Peyer's patch (tissue), 4 donors: ENCODE measurements at regions not wholly inside any gene's neighbourhood (a gene's known extent, or its start where the extent isn't known, plus 50 kb on each side); places are given as distances from the start of the nearest gene placed in this dataset.

ENCODE experiments used
- DNase-seq, 3 donors: peaks; one replicate each; pipeline ENCODE4 v3.0.0-alpha.2; 2017 to 2019
- H3K27ac ChIP-seq, 4 donors: fragments of 200-600 bp; sonication (generic); one replicate each; pipeline ENCODE4 v1.5.1; 2016 to 2019
- H3K27me3 ChIP-seq, 2 donors: fragments of 200-600 bp; sonication (generic); one replicate each; pipeline ENCODE4 v1.5.1; 2019
- H3K36me3 ChIP-seq, 3 donors: fragments of 200-600 bp; sonication (generic); one replicate each; pipeline ENCODE4 v1.5.1; 2016 to 2019
- H3K4me1 ChIP-seq, 4 donors: fragments of 200-600 bp; sonication (generic); one replicate each; pipeline ENCODE4 v1.5.1; 2016 to 2019
- H3K4me3 ChIP-seq, 4 donors: fragments of 200-600 bp; sonication (generic); 1 replicate in 3 of 4; 2 replicates in 1 of 4; pipeline ENCODE4 v1.5.1; 2016 to 2019; ENCODE audit warnings: mild to moderate bottlenecking in 1 of 4
- H3K9me3 ChIP-seq, 4 donors: fragments of 200-600 bp; sonication (generic); one replicate each; pipeline ENCODE4 v1.5.1; 2016 to 2019; ENCODE audit warnings: mild to moderate bottlenecking in 1 of 4
- POLR2A ChIP-seq, 2 donors: fragments of 450-650 bp; IDR thresholded peaks; one replicate each; pipeline ENCODE4 v1.5.1; 2017; ENCODE audit warnings: antibody characterized with exemption in 2 of 2, mild to moderate bottlenecking in 2 of 2, moderate library complexity in 2 of 2
- TF ChIP-seq, protein P1 (sequence below), 6 experiments: fragments of 450-650 bp in 4 of 6; fragments of 200-600 bp in 2 of 6; sonication (generic) in 1 of 6; IDR thresholded peaks; one replicate each; pipeline ENCODE4 v1.5.1; 2017 to 2019; ENCODE audit warnings: antibody characterized with exemption in 6 of 6, mild to moderate bottlenecking in 3 of 6, moderate library complexity in 1 of 6

DNA sequence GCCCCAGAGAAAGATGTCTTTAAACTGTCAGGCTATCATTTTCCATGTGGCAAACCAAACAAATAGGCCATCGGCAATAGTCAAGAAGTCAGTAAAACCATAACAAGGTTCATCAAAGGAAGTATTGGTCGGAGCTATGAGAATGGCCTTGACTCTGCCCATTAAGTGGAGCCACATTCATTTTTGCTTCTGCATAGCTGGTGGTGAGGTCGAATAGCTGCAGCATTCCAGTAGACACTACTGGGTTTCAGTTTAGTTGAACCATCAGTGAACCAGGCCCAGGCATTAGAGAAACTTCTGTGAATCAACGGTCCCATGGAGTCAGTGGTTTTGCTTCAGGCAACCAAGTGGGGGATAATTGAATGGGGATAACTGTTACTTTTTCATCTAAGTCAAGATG, 92.0 kb upstream of the MED14 start:
- Histone ChIP-seq H3K27ac (peak overlapping the region in 1 of 4 donors; percentile 35), H3K9me3 (no peaks in the 10 kb centered on the region), H3K4me1 (no peaks in the 10 kb centered on the region), H3K36me3 (no peaks in the 10 kb centered on the region), H3K4me3 (no peak overlapping the region), H3K27me3 (no peaks in the 10 kb centered on the region)
- TF ChIP-seq POLR2A (IDR thresholded peaks at IDR 0.05) = no peak
- TF ChIP-seq, protein P1, sequence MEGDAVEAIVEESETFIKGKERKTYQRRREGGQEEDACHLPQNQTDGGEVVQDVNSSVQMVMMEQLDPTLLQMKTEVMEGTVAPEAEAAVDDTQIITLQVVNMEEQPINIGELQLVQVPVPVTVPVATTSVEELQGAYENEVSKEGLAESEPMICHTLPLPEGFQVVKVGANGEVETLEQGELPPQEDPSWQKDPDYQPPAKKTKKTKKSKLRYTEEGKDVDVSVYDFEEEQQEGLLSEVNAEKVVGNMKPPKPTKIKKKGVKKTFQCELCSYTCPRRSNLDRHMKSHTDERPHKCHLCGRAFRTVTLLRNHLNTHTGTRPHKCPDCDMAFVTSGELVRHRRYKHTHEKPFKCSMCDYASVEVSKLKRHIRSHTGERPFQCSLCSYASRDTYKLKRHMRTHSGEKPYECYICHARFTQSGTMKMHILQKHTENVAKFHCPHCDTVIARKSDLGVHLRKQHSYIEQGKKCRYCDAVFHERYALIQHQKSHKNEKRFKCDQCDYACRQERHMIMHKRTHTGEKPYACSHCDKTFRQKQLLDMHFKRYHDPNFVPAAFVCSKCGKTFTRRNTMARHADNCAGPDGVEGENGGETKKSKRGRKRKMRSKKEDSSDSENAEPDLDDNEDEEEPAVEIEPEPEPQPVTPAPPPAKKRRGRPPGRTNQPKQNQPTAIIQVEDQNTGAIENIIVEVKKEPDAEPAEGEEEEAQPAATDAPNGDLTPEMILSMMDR (IDR thresholded peaks at IDR 0.05) = no peak
- no peak for DNase-seq

GRCh38 chrX:40831750-40832149, 96.4 kb upstream of the MED14 start:
- no peak overlapping the region for H3K4me3 ChIP-seq
- no peak for TF ChIP-seq POLR2A (IDR thresholded peaks at IDR 0.05)
- TF ChIP-seq, protein P1 (IDR thresholded peaks at IDR 0.05) = no peak
- H3K27me3 ChIP-seq = no peaks in the 10 kb centered on the region
- DNase-seq = no peak
- H3K36me3 ChIP-seq = no peaks in the 10 kb centered on the region
- H3K27ac ChIP-seq = no peak overlapping the region
- H3K9me3 ChIP-seq = no peaks in the 10 kb centered on the region
- H3K4me1 ChIP-seq = no peaks in the 10 kb centered on the region

- no peak overlapping the region for H3K4me3 ChIP-seq
- H3K27me3 ChIP-seq = no peaks in the 10 kb centered on the region
- TF ChIP-seq POLR2A (IDR thresholded peaks at IDR 0.05) = no peak
- TF ChIP-seq, protein P1 (IDR thresholded peaks at IDR 0.05) = no peak
- no peaks in the 10 kb centered on the region for H3K9me3 ChIP-seq
- no peak for DNase-seq
- no peaks in the 10 kb centered on the region for H3K36me3 ChIP-seq
- H3K27ac ChIP-seq = no peak overlapping the region
- no peaks in the 10 kb centered on the region for H3K4me1 ChIP-seq
These were observed 97.4 kb upstream of the MED14 start for GRCh38 chrX:40832723-40833122.

- Histone ChIP-seq H3K27ac (no peak overlapping the region), H3K27me3 (no peaks in the 10 kb centered on the region), H3K36me3 (no peaks in the 10 kb centered on the region), H3K4me1 (no peaks in the 10 kb centered on the region), H3K9me3 (no peaks in the 10 kb centered on the region), H3K4me3 (no peak overlapping the region)
- TF ChIP-seq POLR2A (IDR thresholded peaks at IDR 0.05) = no peak
- TF ChIP-seq, protein P1 (IDR thresholded peaks at IDR 0.05) = no peak
- no peak for DNase-seq
These were observed 98.9 kb upstream of the MED14 start for GRCh38 chrX:40834225-40834624.

DNA sequence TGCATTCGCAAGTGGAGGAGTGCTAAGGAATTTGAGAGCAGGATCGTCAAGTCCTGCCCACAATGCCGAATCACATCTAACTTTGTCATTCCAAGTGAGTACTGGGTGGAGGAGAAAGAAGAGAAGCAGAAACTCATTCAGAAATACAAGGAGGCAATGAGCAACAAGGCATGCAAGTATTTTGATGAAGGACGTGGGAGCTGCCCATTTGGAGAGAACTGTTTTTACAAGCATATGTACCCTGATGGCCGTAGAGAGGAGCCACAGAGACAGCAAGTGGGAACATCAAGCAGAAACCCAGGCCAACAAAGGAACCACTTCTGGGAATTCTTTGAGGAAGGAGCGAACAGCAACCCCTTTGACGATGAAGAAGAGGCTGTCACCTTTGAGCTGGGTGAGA, 100.2 kb upstream of the MED14 start:
- Histone ChIP-seq H3K4me1 (no peaks in the 10 kb centered on the region), H3K4me3 (no peak overlapping the region), H3K9me3 (peaks cover 0 to 3% (median 0%) of the 10 kb centered on the region in 4 donors), H3K36me3 (no peaks in the 10 kb centered on the region), H3K27me3 (no peaks in the 10 kb centered on the region), H3K27ac (no peak overlapping the region)
- TF ChIP-seq, protein P1 (IDR thresholded peaks at IDR 0.05) = no peak
- no peak for DNase-seq

- no peak overlapping the region for H3K27ac ChIP-seq
- no peaks in the 10 kb centered on the region for H3K27me3 ChIP-seq
- TF ChIP-seq, protein P1 (IDR thresholded peaks at IDR 0.05) = no peak
- TF ChIP-seq POLR2A (IDR thresholded peaks at IDR 0.05) = no peak
- H3K36me3 ChIP-seq = no peaks in the 10 kb centered on the region
- H3K4me3 ChIP-seq = no peak overlapping the region
- no peaks in the 10 kb centered on the region for H3K4me1 ChIP-seq
- H3K9me3 ChIP-seq = peaks cover 0 to 3% (median 0%) of the 10 kb centered on the region in 4 donors
- no peak for DNase-seq
These were observed 108.3 kb upstream of the MED14 start for GRCh38 chrX:40843643-40844042.
